NCI-H1436 treated with DMSO at 0.1 percent for 48 hours (cell line): ENCODE measurements at regions not wholly inside any gene's neighbourhood (a gene's known extent, or its start where the extent isn't known, plus 50 kb on each side); places are given as distances from the start of the nearest gene placed in this dataset.
"Not testable (repeated sequence)": the region's sequence is repeated elsewhere in the genome, so short reads cannot be mapped to it uniquely, and the experiment has no call there.

Experiments used
- DNase-seq: peaks from one replicate; lab custom pipeline; 2025; lab: John Stamatoyannopoulos, UW

DNA sequence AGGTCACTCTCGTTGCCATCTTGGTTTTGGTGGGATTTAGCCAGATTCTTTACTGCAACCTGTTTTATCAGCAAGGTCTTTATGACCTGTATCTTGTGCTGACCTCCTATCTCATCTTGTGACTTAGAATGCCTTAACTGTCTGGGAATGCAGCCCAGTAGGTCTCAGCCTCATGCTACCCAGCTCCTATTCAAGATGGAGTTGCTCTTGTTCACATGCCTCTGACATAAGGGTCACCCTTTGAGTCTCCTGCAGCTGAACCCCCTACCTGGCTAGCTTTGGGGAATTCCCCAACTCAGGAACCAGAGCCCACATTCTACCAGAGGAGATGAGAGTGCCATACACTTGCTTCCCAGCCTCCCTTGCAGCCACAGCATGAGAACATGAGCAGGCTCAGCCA, 123.0 kb upstream of the ARHGEF3 start:
- not testable (repeated sequence) for DNase-seq

DNA sequence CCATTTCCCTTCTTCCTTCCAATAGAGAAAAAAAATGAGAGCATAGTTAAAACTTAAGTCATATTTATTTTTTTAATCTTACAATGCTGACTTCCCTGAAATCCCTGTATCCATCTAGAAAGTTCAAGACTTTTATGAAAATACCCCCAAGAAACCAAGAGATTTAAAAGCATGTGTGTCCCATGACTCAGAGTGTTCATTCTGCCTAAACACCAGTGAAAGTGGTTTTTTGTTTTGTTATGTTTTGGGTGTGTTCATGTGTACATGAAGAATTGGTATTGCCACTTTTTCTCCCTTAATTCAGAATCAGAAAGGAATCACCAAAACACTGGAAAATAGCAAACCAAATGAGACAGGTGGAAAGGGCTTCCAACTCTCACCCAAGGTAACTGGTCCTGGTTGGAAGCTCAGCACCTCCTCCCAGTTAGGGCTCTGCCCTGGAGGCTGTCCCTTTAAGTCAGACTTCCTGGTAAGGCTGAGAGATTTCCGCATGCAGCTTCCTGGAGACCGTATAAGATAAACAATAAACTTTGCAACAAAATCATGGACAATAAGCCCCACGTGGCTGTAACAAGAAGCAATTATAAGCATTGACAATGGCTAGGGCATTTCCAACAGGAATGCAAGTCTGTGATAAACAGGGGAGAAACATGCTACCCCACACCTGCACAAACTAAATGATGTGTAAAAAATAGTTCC, 121.9 kb upstream of the ARHGEF3 start:
- no peak for DNase-seq

- DNase-seq = no peak
These were observed 120.1 kb upstream of the ARHGEF3 start for GRCh38 chr3:56921573-56922453.

DNA sequence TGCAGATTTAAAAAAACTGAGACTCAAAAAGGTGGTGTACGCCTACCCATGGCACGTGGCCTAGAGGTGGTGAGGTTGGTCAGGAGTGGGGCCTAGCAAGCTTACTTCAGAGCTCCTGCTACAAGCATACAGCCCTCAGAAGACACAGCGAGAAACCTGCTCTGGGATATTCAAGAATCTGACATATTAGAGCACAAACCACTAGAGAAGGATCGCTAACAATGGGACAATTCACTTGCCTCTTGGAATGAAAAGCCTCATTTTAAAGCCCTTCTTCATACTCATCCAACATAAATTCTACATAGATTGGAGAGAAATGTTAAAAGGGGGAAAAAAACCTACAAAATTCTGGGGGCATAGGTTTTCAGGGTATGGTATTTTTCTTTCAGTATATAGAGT, 118.0 kb upstream of the ARHGEF3 start:
- DNase-seq = no peak

DNA sequence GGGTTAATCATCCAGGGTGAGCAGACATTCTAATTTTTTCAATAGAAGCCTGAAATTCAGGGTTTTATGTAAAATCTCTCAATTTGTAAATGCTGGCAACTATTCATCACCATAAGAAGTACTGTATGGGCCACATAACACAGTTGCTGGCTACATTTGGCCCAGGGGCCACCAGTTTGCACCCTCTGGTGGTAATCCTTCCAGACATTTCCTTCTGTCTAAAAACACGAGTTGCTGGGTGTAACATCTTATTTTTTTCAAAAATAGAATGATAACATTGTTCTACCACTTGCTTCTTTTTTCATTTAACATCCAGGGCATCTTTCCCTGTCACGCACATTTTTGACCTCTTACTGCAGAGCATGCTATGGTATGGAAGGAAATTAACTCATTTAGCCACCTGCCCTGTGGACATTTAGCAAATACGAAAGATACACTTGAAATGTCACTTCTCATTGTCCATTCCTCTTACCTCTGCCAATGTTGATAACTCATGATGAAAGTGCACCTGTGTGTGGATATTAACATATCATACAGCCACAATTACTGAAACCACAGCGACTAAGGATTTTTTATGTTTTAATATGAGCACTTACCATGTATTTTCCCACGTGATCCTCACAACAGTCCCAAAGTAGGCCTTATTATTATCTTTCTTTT, 117.5 kb upstream of the ARHGEF3 start:
- DNase-seq = no peak

DNA sequence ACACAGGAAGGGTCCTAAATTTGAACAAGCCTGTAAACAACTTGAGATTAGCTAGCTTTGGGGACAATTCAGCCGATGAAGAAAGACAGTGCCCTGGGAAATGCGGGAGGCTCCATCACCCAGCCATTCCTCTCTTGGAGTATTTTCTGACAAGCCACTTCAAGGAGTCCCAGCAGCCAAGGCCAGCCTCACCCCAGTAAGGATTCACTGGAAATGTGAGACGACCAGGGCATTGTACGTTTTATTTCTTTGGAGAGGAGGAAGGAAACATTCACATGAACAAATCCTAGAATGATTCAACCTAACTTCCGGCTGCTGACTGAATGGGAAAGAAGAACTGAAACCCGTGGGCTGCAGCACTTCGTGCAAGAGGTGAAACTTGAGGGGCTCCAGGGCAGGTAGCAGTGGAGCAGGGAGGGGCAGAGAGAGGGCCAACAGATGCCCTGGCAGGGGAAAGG, 116.4 kb upstream of the ARHGEF3 start:
- no peak for DNase-seq

DNA sequence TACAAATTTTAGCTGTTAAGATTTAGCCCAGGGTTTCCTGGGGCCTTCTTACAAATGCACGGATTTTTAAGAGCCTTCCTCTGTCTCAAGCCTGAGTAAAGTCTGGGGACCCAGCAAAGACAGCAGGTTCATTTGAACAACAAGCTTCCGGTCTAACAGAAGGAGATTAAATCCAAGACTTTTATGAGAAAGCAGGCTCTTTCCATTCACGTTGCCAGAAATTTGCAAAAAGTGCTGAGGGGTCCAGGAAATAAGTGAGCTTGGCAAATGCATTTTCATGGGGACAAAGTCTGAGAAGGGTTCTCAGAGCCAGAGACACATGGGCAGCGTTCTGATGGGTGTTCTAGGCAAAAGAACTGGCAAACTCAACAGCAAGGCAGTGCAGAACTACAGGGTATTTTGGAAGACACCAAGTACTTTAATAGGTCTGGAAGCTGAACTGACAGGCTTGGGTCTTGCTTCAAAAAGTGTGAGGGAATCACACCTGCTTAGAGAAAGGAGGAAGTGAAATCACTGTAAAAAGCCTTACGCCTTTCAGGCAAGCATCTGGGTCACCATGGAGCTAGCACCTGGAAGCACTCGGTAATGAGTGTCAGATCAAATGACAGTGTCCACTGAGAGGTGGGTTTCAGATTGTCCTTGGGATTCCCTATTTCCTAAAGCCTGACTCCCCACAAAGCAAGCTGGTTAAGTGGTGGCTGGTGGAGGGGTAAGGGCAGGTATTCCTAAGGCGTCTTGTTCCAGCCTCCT, 115.8 kb upstream of the ARHGEF3 start:
- DNase-seq = no peak

GRCh38 chr3:56916716-56917360, 115.1 kb upstream of the ARHGEF3 start:
- DNase-seq = no peak

DNA sequence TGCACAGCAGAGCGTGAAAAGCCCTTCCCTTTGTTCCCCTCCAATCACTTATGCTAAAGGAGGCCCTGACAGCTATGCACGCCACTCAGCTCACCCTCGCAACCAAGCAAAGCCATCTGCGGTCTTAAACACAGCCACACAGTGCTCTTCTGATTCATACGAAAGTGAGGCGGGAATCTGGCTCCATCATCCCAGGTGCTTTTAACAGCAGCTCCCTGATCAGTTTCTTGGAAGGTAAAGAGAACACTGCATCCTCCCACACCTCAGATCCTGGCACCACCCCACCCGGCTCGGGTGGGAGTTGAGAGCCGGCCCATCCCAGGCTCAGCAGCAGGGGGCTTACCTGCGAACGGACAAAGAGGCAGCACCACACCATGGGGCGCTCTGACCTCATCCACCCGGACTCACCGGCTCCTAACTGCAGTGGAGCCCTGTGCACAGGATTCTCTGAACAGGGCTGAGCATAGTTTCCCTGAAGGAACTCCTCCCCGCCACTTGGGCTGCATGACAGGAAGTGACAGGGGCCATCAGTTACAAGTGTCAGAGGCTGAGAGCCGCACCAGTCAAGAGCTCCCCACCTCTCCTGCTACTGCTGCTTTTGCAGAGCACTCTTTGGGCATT, 114.3 kb upstream of the ARHGEF3 start:
- DNase-seq = no peak

- DNase-seq = no peak
These were observed 112.9 kb upstream of the ARHGEF3 start for GRCh38 chr3:56914646-56915045.

GRCh38 chr3:56911363-56911762, 109.6 kb upstream of the ARHGEF3 start:
- no peak for DNase-seq

DNA sequence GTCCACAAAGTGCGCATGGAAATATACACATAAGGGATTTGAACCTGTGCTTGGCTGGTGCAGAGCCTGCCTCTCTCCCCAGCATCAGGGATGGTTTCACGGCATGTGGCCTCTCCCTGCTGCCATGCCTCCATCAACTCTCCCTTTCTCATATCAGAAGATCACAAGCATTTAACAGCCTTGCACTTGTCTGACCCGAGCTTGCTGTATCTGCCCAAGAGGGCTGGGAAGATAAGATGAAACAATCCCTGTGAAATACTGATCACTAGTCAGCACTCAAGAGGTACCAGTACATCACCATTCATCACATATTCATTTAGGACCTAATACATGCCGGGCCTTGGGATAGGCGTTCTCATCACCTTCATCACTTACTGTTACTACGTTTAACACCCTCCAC, 107.6 kb upstream of the ARHGEF3 start:
- no peak for DNase-seq

DNA sequence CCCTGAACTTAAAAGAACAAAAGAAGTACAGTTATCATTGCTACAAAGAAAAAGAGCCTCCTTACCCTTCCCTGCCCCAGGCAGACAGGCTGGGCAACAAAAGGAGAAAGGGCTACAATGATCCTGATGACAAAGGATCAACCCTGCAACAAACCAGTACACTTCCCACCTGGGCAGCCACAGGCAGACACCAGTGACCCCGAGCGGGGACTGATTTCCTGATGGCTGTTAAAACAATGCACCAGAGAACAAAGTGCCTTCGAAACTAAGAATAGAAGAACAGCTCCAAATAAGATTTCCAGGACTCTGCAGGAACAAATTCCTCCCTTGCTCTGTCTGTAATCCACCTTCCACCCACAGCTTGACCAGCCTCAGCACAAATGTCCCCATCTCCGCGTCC, 106.3 kb upstream of the ARHGEF3 start:
- DNase-seq = no peak

- no peak for DNase-seq
These were observed 102.9 kb upstream of the ARHGEF3 start for GRCh38 chr3:56904552-56905215.

- no peak for DNase-seq
These were observed 101.6 kb upstream of the ARHGEF3 start for GRCh38 chr3:56903231-56903782.

DNA sequence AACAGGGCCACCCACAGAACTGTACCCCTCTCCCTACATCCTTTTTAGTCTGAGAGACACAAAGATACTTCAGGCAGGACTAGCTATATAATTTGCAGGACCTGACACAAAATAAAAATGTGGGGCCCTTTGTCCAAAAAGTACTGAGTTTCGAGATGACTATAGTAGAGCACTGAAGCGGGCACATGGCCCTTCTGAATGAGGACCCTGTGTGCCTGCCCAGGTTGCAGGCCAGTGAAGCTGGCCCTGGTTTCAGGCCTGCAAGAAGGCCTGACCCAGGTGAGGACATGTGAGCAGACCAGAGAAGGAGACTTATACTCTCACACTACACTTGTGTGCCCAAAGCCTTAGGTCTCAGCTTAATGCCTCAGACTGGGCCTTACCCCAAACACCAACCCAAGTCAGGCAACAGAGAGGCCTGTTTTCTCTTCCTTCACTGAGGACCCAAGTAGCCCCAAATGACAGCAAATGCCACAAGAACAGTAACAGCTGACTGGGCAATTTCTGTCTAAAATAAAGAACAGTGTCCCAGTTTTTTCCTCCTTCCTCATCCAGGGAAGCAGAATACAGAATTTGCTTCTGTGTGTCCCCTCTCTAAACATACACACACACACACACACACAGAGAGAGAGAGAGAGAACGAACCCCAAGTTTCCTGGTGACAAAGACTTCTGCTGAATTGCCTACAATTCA, 100.9 kb upstream of the ARHGEF3 start:
- DNase-seq = no peak

GRCh38 chr3:56900801-56901200, 99.1 kb upstream of the ARHGEF3 start:
- DNase-seq = no peak

- DNase-seq = no peak
These were observed 98.1 kb upstream of the ARHGEF3 start for GRCh38 chr3:56899851-56900250.

GRCh38 chr3:56899078-56899477, 97.3 kb upstream of the ARHGEF3 start:
- DNase-seq = no peak

GRCh38 chr3:56896357-56896756, 94.6 kb upstream of the ARHGEF3 start:
- no peak for DNase-seq
